Skeletal muscle satellite cell (primary cell): ENCODE measurements at regions not wholly inside any gene's neighbourhood (a gene's known extent, or its start where the extent isn't known, plus 50 kb on each side); places are given as distances from the start of the nearest gene placed in this dataset.
A peak's percentile ranks its signal among the peaks of the same experiment; 100 is the strongest.
"Not testable (repeated sequence)": the region's sequence is repeated elsewhere in the genome, so short reads cannot be mapped to it uniquely, and the experiment has no call there.

Source experiments
- H3K27me3 ChIP-seq: 2 replicates; pipeline ENCODE4 v1.7.0; 2013; ENCODE audit warnings: low read length; ENCODE audit not compliant: control insufficient read depth, insufficient read depth
- H3K36me3 ChIP-seq: 2 replicates; pipeline ENCODE4 v1.7.0; 2013; ENCODE audit warnings: mild to moderate bottlenecking, control low read depth, low read length; ENCODE audit not compliant: insufficient read depth
- H3K4me1 ChIP-seq: 2 replicates; pipeline ENCODE4 v1.7.0; 2013; ENCODE audit warnings: low read length; ENCODE audit not compliant: control insufficient read depth, insufficient read depth
- H3K4me2 ChIP-seq: 2 replicates; pipeline ENCODE4 v1.7.0; 2013; ENCODE audit warnings: mild to moderate bottlenecking, low read length
- H3K4me3 ChIP-seq: 2 replicates; pipeline ENCODE4 v1.7.0; 2013; ENCODE audit warnings: low read length
- H3K9ac ChIP-seq: 2 replicates; pipeline ENCODE4 v1.7.0; 2013; ENCODE audit warnings: mild to moderate bottlenecking, low read depth, low read length, moderate library complexity
- H3K9me3 ChIP-seq: replicated peaks from 2 replicates; pipeline ENCODE4 v1.7.0; 2013; ENCODE audit warnings: mild to moderate bottlenecking, control low read depth, low read length

DNA sequence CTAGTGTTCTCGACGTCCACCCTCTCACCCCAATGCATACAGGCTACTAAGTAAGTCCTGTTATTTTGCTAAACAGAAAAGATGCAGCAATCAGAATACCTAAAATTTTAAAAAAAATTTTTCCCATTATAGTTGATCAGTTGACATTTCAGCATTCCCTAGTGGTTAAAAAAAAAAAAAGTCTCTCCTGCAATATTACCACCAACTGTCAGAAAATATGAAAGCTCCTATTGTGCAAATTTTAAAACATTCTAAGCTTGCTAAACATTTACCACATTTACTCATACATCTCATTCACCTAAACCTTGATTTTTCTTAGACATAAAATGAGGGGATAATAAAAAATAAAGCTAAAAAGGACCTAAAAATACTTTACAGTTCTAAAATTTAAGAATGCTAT is 165.6 kb downstream of the AVL9 start:
- Histone ChIP-seq H3K4me1 (peaks cover 3% of the 10 kb centered on the region), H3K4me3 (no peak overlapping the region), H3K36me3 (no peaks in the 10 kb centered on the region), H3K4me2 (no peak overlapping the region), H3K9me3 (no peaks in the 10 kb centered on the region), H3K9ac (no peak overlapping the region), H3K27me3 (no peaks in the 10 kb centered on the region)

DNA sequence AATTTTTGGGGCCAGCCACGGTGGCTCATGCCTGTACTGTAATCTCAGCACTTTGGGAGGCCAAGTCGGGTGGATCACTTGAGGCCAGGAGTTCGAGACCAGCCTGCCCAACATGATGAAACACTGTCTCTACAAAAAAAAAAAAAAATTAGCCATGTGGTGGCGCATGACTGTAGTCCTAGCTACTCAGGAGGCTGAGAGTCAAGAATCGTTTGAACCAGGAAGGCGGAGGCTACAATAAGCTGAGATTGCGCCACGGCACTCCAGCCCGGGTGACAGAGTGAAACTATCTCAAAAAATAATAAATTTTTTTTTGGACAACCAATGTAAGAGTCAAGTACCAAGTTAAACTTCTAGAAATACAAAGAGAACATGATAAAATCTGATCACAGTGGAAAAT is 164.6 kb downstream of the AVL9 start:
- H3K4me1 ChIP-seq: peaks cover 3% of the 10 kb centered on the region
- H3K9ac ChIP-seq: no peak overlapping the region
- H3K4me2 ChIP-seq: no peak overlapping the region
- no peaks in the 10 kb centered on the region for H3K36me3 ChIP-seq
- no peak overlapping the region for H3K4me3 ChIP-seq
- no peaks in the 10 kb centered on the region for H3K27me3 ChIP-seq
- H3K9me3 ChIP-seq: no peaks in the 10 kb centered on the region

- Histone ChIP-seq H3K36me3 (no peaks in the 10 kb centered on the region), H3K4me2 (peak overlapping the region; percentile 37), H3K9me3 (no peaks in the 10 kb centered on the region), H3K4me3 (no peak overlapping the region), H3K4me1 (peaks cover 3% of the 10 kb centered on the region), H3K27me3 (no peaks in the 10 kb centered on the region), H3K9ac (no peak overlapping the region)
Measured at GRCh38 chr7:32658467-32658869, 163.2 kb downstream of the AVL9 start.

DNA sequence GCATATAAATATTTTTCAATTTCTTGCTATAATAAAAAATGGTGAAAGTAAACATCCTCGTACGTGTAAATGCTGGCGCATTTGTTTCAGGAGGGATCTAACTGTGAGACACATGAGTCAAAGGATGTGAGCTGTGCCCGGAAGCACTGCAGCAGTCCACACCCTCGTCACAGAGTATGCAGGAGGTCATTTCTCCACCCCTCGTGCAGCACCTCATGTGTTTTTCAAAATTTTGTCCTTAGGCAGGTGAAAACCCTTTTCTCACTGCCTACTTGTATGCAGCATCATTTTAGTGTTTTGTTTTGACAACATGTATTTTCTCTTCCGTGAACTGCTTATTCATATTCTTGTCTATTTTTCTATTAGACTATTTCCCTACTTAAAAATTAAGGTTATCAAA is 162.7 kb downstream of the AVL9 start:
- H3K9ac ChIP-seq: no peak overlapping the region
- peak overlapping the region; percentile 37 for H3K4me2 ChIP-seq
- no peaks in the 10 kb centered on the region for H3K27me3 ChIP-seq
- peaks cover 3% of the 10 kb centered on the region for H3K4me1 ChIP-seq
- no peaks in the 10 kb centered on the region for H3K9me3 ChIP-seq
- no peaks in the 10 kb centered on the region for H3K36me3 ChIP-seq
- no peak overlapping the region for H3K4me3 ChIP-seq

- H3K4me2 ChIP-seq, H3K9ac ChIP-seq, H3K4me1 ChIP-seq: not testable (repeated sequence)
Measured at GRCh38 chr7:32654549-32654948, 159.3 kb downstream of the AVL9 start.

DNA sequence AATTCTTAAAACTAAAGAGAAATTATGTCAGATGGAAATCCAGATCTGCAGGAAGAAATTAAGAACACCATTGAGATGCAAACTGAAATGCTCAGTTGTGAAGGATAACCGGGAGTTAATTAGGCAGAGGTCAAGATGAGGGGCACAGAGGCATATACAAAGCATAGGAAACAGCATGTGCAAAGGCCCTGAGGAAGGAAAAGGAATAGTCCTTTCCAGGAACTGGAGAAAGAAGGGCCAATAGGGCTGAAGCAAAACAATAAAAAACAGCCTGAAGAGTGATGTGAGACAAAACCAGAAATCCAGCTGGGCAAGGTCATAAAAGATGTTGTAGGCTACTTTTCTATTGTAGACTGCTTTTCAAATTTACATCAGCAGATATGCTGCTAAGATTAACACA is 155.1 kb downstream of the AVL9 start:
- H3K4me2 ChIP-seq, H3K27me3 ChIP-seq, H3K9ac ChIP-seq, H3K4me3 ChIP-seq, H3K36me3 ChIP-seq, H3K9me3 ChIP-seq, H3K4me1 ChIP-seq: not testable (repeated sequence)

More at GRCh38 chr7:32654549-32654948, 159.3 kb downstream of the AVL9 start:
- H3K36me3 ChIP-seq, H3K9me3 ChIP-seq, H3K4me3 ChIP-seq, H3K27me3 ChIP-seq: not testable (repeated sequence)

GRCh38 chr7:32648408-32649156 is 153.3 kb downstream of the AVL9 start:
- H3K27me3 ChIP-seq: no peaks in the 10 kb centered on the region
- no peaks in the 10 kb centered on the region for H3K36me3 ChIP-seq
- H3K4me2 ChIP-seq: no peak overlapping the region
- no peak overlapping the region for H3K4me3 ChIP-seq
- H3K4me1 ChIP-seq: no peaks in the 10 kb centered on the region
- H3K9me3 ChIP-seq: no peaks in the 10 kb centered on the region
- no peak overlapping the region for H3K9ac ChIP-seq

DNA sequence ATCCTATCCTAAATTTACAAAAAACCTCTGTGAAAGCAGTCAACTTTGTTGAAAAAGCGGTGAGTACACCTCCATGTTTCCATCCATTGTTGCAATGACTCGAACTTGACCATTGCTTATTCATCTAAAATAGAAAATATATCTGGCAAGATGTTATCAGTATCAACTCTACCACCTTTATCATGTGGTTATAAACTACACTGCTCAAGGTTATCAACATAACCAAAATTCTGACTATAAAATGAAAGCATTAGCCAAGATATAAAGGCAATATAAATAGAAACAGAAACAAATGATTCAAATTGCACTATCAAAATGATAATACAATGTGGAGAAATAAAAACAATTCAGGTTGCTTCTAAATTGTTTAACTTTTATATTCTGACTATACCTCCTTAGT is 150.0 kb downstream of the AVL9 start:
- not testable (repeated sequence) for H3K9ac ChIP-seq, H3K27me3 ChIP-seq, H3K9me3 ChIP-seq, H3K36me3 ChIP-seq, H3K4me2 ChIP-seq, H3K4me1 ChIP-seq, H3K4me3 ChIP-seq

DNA sequence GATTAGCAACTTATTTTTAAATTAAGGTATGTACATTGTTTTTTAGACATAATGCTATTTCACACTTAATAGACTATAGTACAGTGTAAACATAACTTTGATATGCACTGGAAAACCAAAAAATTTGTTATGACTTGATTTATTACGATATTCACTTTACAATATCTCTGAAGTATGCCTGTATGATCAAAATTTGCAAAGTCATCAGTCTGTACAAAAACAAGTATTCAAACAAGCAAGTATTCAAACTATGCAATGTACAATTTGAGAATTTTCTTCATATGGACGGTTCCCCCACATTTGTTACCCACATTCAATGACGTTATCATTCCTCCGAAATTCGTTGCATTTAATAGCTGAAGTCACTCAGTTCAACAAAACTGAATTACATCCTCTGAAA is 147.9 kb downstream of the AVL9 start:
- Histone ChIP-seq H3K27me3 (no peaks in the 10 kb centered on the region), H3K9me3 (no peaks in the 10 kb centered on the region), H3K4me3 (no peak overlapping the region), H3K9ac (no peak overlapping the region), H3K4me2 (no peak overlapping the region), H3K36me3 (no peaks in the 10 kb centered on the region), H3K4me1 (no peaks in the 10 kb centered on the region)

DNA sequence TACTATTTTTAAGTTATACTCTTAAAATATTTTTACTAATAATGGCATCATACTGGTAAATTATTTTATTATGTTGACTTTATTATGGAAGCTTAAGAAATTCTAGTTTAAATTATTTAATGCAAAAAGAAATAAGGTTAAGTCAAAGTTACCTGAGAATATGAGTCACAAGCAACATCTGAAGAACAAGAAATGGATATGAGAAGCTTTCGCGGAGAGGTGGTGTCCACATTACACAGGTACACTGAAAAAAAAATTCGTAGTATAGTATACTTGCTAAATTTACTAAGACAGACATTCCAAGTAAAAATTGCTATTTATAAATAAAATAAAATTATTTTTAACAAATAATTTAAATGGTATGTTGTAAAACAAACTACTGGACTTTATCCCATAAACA is 143.8 kb downstream of the AVL9 start:
- Histone ChIP-seq H3K9ac (no peak overlapping the region), H3K4me3 (no peak overlapping the region), H3K27me3 (no peaks in the 10 kb centered on the region), H3K4me2 (no peak overlapping the region), H3K36me3 (no peaks in the 10 kb centered on the region), H3K4me1 (no peaks in the 10 kb centered on the region), H3K9me3 (no peaks in the 10 kb centered on the region)

DNA sequence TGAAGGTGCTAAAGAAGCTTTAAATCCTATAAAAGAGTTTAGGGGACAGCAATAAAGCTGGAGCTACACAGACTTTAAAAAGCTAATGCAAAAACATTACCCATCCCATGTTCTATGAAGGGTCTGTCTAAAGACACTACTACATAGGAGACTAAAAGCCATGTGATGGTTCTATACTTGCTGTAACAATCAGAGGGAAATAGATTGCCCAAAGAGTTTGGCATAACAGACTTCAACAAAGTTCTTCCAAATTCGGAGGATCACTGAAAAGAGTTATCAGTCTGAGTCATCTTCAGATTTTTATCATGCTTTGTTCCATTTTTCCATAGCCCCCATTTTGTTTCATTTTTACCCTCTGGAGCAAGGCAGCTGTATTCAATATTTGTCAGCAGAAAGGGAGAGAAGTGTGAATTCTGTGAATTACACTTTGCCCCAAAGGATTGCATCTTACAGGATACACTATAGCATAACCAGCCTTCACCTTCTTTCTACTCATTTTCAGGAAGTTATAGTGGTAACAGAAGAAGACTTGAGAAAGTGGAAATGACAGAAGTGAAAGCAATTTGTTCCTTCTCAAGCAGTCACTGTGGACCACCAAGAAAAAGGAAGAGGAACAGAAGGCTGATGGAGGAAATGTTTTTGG is 143.3 kb downstream of the AVL9 start:
- H3K4me2 ChIP-seq, H3K9me3 ChIP-seq, H3K9ac ChIP-seq, H3K4me1 ChIP-seq, H3K27me3 ChIP-seq, H3K36me3 ChIP-seq, H3K4me3 ChIP-seq: not testable (repeated sequence)
